GM13976 (cell line): ENCODE measurements at regions not wholly inside any gene's neighbourhood (a gene's known extent, or its start where the extent isn't known, plus 50 kb on each side); places are given as distances from the start of the nearest gene placed in this dataset.

Experiments used
- DNase-seq: peaks from one replicate; pipeline ENCODE4 v3.0.0; 2012; ENCODE audit warnings: low spot score
- in situ Hi-C: fragments of 300-500 bp; cut with MboI; formaldehyde crosslinking; loops from one replicate; pipeline ENCODE4 v1.12.0; 2022; ENCODE audit warnings: low sequenced_read_pairs, mixed read lengths, inconsistent platforms; ENCODE audit not compliant: unreplicated experiment
- TF ChIP-seq, protein P1 (sequence below): IDR thresholded peaks from 2 replicates; pipeline ENCODE4 v1.5.1; 2012; ENCODE audit warnings: borderline replicate concordance, mild to moderate bottlenecking; ENCODE audit not compliant: insufficient read depth; ENCODE audit errors: extremely low read depth, missing control alignments, control extremely low read depth

DNA sequence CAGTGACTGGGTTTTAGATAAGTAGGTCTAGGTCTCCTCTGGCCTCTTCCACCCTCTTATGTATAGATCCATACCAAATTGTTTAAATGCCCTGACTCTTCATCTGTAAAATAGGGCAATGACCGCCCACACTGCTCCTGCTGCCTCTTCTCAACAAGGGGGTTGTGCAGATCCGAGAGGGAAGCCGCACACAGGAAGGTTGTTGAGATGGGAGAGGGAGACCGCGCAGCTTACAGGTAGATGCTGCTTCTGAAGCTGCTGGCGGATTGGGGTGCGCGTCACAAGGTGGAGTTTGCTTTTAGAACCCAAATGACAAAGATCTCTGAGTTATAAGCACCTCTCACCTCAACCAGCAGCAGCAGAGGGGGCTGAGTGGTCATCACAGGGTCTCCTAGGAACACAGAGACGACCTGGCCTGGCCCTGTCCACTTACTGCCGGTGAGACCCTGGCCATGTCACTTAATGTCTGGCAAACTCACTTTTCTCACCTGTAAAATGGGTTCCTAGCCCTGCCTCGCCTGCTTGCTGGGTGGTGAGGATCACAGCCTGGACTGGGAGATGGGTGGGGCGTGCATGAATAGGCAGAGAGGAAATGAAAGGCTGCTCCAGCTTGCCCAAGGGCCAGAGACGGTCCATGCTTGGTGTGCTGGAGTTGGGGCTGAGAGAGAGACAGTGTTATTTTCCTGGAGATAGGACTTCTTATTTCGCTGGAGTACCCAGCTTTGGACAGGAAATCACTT lies 251.3 kb downstream of the EIPR1 start:
- DNase-seq: no peak
- TF ChIP-seq, protein P1, sequence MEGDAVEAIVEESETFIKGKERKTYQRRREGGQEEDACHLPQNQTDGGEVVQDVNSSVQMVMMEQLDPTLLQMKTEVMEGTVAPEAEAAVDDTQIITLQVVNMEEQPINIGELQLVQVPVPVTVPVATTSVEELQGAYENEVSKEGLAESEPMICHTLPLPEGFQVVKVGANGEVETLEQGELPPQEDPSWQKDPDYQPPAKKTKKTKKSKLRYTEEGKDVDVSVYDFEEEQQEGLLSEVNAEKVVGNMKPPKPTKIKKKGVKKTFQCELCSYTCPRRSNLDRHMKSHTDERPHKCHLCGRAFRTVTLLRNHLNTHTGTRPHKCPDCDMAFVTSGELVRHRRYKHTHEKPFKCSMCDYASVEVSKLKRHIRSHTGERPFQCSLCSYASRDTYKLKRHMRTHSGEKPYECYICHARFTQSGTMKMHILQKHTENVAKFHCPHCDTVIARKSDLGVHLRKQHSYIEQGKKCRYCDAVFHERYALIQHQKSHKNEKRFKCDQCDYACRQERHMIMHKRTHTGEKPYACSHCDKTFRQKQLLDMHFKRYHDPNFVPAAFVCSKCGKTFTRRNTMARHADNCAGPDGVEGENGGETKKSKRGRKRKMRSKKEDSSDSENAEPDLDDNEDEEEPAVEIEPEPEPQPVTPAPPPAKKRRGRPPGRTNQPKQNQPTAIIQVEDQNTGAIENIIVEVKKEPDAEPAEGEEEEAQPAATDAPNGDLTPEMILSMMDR: no peak
- in situ Hi-C loops: no loop called here

DNA sequence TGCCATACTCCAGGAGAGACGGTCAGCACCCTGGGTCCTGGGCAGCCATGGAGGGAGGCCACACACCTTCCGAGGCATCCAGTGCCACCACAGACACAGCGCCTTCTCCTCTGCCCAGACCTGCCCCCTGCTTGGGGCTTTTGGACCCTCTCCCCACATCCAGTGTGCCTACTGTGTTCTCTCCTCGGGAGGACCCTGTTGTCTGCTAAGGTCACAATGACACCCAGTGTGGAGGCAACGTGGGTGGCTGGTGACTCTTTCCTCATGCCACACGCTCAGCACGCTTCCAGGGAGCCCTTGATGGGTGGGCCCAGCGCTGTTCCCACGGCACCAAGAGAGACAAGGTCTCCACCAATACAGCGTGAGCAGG lies 251.9 kb downstream of the EIPR1 start:
- no peak for DNase-seq
- TF ChIP-seq, protein P1: no peak
- in situ Hi-C loops: no loop called here

DNA sequence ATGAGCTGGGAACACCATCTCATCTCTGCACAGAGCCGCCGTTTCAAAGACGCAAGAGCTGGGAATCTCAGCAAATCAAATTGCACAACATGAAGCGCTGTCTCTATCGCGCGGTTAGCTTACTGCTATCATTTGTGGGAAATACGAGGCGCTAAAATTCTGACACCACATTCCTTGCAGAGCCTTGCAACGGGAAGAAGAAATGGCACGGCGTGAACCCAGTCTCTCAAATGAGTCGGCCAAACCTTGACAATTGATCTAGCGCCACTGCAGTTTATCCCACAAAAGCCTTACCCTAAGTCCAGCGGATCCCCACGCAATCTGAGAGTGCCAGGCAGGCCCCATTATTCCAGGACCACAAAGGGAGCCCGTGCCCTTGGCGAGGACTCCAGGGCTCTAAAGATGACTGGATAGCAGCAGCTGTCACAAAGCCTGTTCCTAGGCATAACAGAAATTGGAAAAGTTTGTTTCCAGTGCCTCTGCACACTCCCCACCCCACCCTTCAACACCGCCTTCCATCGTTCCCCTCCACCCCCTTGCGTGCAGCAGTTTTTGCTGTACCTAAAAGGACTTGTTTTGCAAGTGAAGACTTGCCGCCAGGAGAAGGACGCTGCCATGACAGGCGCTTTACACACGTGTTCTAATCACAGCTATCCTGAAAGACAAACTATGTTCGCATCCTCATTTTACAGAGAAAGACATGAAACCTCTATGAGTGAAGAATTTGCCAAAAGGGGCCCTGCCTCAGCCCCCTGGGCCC lies 252.4 kb downstream of the EIPR1 start:
- TF ChIP-seq, protein P1: no peak
- DNase-seq: no peak
- in situ Hi-C loops: no loop called here

DNA sequence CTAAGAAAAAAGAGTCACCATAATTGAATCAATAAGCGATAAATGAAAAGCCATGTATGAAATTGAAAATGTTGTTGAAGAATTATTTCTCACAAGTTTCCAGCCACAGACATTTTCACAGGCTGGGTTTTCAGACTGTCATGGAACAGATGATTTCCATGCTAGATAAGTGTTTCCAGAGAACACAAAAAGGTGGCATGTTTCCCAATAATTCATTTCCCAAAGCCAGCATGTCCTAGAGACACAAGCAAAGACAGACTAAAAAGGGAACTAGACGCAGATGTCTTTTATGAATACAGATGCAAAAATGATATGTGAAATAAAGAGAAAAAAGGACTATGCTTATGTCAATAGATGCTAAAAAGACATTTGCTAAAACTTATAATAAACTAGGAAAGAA lies 255.1 kb downstream of the EIPR1 start:
- no peak for DNase-seq
- in situ Hi-C loops: no loop called here
- TF ChIP-seq, protein P1: no peak

DNA sequence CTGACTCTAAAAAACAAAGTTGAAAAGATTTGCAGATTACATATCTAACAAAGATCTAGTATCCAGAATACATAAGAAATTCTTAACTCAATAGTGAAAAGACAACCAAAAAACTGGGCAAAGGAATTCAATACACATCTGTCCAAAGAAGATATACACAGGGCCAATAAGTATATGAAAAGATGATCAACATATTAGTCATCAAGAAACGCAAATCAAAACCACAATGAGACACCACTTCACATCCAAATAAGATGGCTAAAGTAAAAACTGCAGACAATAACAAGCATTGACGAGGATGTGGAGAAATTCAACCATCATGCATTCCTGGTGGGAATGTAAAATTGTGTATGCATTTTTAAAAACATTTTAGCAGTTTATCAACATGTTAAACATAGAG lies 256.0 kb downstream of the EIPR1 start:
- in situ Hi-C loops: no loop called here
- TF ChIP-seq, protein P1: no peak
- DNase-seq: no peak

DNA sequence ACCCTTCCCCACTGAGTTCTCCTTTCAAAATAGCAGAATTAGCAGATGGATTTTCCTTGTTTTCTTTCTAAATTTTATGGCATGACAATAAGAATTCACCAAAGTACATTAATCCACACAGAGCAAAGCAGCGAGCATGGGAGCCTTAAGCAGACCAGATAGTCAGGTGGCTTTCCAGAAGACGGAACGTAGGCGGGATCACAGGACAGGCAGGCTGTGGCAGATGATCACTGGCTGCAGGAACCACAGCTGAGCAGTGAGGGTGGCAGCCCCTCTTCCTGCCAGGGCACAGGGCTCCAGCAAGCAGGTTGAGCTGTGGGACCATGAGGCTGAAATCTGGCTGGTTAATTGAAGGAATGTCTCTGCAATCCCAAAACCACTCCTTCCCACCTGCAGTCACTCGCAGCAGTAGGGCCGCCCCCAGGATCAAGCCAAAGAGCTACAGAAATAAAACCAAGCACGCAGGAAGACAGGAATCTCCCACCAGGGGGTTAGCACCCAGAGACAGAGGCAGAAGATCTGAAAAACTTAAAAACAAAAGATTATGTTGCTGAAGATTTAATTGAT lies 259.9 kb downstream of the EIPR1 start:
- DNase-seq: no peak
- in situ Hi-C loops: no loop called here
- TF ChIP-seq, protein P1: no peak
